Activated CD4-positive, alpha-beta T cell treated with anti-CD3 and anti-CD28 coated beads, Interleukin-2, Interleukin-4, amounts not matched to agents 100 ng/mL and 50 ng/mL, durations not matched to agents 16 hours and 8 hours (primary cell): ENCODE measurements at regions not wholly inside any gene's neighbourhood (a gene's known extent, or its start where the extent isn't known, plus 50 kb on each side); places are given as distances from the start of the nearest gene placed in this dataset.
A peak's percentile ranks its signal among the peaks of the same experiment; 100 is the strongest.

ENCODE experiments used
- DNase-seq: peaks from one replicate; pipeline ENCODE4 v3.0.0-alpha.2; 2020; ENCODE audit warnings: low spot score

DNA sequence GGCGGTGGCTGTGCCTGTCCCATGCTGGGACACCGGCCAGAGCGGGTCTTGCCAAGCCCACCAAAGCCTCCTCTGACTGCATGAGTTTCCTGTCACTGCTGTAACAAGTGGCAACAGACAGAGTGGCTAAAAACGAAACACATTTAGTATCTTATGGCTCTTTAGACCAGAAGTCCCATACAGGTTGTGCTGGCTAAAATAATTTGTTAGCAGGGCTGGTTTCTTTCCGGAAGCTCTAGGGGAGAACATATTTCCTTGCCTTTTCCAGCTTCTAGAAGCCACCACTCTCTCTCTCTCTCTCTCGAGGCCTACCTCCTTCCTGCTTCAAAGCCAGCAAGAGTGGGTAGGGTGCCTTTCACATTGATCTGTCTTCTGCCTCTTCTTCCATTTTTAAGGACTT lies 171.6 kb upstream of the PLPP4 start:
- no peak for DNase-seq

DNA sequence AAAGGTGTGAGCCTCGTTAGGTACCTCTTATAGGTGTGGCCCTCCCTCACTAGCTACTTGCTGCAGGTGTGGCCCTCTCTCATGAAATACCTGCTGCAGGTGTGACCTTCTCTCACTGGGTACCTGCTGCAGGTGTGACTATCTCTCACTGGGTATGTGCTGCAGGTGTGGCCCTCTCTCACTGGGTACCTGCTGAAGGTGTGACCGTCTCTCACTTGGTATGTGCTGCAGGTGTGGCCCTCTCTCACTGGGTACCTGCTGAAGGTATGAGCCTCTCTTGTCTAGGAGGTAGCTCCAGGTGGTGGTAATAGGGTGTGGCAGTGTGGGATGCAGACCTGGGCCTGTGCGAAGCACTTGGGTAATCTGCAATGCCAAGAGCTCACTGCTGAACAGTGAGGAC lies 170.7 kb upstream of the PLPP4 start:
- no peak for DNase-seq

DNA sequence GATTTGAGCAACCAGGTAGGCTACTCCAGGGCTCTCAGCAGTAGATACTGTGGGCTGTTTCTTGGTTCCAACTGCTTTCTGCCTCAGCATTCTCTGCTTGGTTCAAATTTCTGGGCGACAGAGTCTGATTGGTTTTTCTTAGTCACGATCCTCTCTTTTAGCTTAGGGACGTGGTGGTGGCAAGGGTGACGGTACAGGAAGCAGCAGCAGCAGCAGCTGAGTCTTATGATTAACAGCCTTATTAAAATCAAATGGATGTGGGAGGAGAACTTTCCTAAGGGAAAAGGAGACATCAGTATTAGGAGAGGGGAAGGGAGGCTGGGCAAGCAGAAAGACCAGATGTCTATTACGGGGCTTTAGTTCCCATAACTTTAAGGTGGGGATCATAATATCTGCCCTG lies 156.5 kb upstream of the PLPP4 start:
- no peak for DNase-seq

DNA sequence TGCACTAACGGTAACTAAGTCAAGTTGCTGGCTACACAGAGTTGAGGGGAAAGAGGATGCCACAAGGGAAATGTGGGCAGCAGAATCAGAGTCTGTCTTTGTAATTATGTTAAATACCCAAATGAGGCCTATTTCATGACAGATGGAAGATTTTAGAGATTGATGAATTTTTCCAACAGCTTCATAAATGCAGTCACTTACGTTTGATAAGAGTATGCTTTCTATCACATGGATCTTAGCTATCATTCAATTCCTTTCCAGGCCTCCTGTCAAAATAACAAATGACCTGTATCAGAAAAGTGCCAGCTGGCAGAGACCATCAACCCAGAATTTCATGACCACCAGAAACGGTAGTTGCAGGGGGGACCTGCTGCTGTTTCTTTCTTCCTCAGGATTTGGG lies 148.4 kb upstream of the PLPP4 start:
- no peak for DNase-seq

DNA sequence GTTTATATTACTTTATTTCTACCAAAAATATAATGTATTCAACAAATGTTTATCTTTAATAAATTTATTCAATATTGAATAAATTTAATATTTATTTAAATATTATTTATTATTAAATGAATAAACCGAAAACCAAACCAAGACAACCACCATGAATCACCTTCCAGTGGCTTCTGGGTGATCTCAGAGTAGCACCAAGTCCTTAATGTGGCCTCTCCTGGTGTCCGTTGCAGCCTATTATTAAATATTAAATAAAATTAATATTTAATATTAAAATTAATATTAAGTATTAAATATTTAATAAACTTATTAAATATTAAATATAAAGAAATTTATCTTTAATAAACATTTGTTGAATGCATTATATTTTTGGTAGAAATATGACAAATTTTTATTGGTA lies 143.3 kb upstream of the PLPP4 start:
- DNase-seq: no peak

DNA sequence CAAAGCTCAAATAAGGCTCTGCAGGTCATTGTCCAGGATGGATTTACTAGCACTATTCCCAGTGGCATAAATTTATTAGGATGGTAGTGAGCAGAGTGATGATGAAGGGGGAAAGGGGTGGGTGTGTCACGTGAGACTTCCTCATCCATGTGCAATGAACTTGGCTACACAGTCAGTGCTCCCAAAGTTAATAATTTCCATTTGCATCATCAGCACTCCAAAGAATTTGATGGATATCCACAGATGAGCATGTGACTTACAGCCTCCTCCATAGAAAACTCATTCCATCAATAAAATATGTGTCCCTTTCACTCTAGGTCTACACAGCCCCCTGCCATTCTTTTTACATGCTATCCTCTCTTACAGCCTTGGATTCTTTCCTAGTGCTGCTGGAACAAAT lies 142.6 kb upstream of the PLPP4 start:
- DNase-seq: no peak

DNA sequence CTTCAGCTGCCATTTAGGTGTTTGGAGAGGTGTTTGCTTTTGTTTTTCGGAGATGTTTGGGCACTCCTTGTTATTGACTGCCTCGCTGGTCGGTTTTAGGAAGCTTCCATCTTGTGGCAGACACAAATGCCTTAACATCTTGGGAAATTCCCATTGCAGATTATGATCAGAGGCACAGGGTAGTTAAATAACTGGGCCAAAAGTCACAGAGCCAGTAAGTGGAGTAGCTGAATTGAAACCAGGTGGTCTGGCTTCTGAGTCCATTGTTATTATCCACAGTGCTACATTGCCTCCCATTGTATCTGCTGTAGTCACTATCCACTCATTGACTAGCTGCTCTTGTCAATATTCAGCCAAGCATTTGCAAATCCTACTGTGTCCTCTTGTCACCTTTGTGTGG lies 138.2 kb upstream of the PLPP4 start:
- no peak for DNase-seq

DNA sequence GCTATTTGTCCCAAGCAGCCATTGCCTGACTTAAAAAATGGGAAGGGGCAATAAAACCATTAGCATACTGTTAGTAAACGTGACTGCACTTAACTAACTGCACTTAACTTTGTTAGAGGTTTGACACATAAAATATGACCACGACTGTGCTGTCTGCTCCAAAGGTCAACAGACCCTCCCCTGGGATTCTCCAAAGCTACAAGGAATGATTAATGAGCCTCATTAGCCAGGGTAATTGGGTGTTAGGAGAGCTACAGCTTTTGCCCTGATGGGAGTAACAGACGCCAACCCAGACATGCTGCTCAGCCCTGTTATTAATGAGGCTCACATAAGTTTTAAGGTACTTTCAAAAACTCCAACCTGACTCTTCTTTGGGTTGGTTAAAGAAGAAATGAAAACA lies 129.4 kb upstream of the PLPP4 start:
- DNase-seq: no peak

DNA sequence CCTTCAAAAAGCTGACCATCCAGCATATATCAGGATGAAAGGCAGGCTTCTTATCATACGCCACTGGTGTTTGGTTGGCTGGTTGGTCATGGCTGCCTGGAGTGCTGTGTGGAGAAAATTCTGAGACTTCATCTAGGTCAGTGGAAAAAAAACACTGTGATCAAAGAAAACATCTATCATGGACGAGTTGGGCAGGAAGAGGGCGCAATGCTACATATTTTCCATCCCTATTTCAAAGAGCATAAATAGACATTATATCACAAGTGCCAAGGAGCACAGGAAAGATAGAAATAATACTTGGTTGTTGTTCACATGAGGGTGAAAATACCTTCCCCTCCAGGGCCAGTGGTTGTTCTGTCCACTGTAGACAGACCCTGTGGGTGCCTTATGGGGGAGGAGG lies 128.4 kb upstream of the PLPP4 start:
- DNase-seq: no peak

DNA sequence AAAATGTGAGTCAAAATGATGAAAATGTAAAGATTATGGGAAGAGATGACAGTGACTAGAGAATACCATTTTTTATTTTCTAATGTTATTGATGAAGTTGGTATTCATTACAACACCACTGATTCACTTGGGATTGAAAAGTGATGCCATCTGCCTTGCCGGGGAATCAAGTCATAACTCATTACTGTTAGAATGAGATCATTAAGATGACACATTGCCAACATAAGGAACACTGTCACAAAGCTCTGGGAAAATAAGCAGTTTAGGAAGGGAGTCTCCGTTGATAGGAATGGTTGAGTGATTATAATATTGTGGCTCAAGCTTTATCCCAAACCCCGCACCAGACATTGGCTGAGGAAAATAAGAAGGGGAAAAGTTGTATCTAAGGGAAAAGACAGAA lies 121.5 kb upstream of the PLPP4 start:
- no peak for DNase-seq

DNA sequence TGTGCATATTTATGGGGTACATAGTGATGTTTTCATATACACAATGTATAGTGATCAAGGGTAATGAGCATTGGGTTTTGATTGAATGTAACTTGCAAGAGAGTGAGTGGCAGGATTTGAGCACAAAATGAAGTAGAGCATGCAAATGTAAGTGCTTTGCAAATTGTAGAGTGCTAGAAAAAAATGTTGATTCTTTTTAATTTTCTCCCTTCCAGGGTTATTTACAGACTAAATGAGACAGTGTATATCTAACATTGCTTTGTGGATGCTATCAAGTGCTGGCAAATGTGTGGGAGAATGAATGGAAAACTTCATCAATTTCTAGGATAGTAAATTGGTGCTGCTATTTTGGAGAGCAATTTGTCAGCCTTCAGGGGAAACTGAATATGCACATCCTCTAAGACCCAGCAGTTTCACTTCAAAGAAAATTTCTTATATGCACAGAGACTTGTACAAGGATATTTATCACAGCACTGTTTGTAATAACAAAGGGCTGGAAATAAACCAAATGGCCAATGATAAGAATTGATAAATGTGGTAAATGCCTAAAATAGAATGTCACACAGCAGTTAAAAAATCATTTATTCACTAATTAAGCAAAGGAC lies 120.6 kb upstream of the PLPP4 start:
- no peak for DNase-seq

DNA sequence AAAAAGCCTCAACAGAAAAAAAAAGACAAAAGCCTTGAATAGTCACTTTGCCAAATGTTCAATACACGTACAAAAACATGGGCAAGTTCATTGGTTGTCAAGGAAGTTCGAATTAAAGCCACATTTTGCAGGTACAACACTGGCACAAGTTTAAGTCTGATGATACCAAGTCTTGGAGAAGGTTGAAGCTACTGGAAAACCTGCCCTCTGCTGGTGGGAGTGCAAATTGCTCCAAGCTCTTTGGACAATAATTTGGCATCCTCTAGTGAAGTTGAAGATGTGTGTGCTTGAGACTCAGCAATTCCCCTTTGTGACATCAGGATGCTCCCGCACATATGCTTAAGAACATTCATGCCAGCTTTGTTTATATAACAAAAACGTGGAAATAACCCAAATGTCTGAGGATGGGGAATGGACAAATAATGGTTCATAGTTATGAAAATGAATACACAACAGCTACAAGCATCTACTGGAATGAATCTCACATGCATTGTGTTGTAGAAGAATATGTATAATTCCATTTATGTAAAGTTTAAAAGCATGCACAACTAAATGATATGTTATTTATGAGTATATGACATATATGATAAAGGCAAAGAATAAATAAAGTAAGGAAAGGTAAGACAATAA lies 120.0 kb upstream of the PLPP4 start:
- DNase-seq: peak; percentile 48

DNA sequence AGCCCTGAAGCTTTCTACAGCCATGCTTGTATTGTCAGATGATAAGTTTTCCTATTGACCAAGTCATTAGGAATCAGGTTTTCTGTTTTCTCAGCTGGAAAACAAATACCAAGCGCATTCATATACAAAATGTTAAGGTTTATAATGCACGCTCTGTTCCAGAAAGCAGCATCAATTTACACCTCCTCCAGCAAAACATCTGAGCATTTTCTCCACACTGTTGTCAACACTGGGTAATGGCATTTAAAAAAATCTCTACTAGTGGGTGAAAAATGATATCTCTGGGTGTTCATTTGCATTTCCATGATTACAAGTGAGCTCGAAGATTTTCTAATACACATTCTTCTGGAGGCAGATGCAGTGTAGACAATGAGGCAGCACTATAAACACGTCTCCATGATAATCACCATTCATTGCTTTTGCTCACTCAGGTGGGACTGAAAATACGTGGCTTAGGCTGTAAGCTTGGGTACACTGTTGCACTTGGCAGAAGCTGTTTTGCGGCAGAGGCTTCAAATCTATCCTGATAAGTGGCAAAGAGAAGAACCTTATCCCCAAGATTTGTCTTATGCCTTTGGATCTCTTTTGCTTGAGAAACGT lies 114.8 kb upstream of the PLPP4 start:
- no peak for DNase-seq

DNA sequence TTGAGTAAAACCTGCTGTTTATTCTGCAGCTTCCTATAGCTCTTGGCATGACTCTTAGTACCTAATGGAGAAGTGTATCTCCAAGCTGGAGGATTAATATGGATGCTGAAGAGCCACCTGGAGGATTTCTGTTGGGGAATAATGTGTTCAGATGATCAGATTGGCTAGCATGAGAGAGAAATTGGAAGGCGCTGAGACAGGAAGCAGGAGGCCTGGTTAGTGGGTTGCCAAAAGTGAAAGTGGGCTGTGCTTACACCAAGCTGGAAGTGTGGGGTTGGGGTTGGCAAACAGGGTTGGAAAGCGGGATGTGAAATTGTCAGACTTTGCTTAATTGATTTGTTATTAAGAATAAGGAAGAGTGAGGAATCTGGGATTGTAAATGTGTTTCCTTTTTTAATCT lies 111.8 kb upstream of the PLPP4 start:
- no peak for DNase-seq

DNA sequence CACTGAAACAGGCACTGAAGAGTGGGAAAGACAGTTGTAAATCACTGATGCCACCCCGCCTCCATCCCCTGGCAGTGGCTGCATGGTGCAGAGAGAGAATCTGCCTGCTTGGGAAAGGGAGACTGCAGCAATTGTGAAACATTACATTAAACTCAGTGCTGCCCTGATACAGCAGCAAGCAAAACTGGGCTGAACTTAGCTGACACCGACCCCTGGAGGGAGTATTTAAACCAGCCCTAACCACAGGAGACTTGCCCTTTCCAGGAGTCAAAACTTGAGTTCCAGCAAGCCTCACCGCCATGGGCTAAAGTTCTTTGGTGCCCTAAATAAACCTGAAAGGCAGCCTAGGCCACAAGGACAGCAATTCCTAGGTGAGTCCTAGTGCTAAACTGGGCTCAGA lies 109.4 kb upstream of the PLPP4 start:
- DNase-seq: no peak

DNA sequence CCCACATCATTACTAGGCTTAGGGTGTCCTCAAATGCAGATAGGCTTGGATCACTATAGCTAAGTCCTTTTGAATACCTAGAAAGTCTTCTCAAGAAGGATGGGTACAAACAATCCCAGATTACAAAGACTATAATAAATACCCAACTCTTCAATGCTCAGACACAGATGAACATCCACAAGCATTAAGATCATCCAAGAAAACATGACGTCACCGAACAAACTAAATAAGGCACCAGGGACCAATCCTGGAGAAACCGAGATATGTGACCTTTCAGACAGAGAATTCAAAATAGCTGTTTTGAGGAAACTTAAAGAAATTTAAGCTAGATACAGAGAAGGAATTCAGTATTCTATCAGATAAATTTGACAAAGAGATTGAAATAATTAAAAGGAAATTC lies 108.0 kb upstream of the PLPP4 start:
- no peak for DNase-seq

DNA sequence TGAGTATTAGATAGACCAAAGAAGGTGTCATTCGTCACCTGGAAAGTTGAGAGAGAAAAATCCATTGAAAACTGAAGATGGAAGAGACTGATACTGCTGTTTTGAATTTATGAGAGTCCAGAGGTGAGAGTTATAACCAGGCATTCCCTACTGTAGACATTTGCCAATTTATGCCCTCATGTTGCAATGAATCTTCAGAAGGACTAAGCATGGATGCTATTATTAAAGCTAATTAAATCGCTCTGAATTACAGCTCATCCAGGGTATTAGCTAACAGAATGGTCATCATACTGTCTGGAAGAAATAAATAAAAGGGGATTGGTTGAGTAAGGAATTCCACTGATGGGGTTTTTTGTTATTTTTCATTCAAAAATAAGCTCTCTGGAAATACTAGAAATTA lies 101.6 kb upstream of the PLPP4 start:
- DNase-seq: no peak

DNA sequence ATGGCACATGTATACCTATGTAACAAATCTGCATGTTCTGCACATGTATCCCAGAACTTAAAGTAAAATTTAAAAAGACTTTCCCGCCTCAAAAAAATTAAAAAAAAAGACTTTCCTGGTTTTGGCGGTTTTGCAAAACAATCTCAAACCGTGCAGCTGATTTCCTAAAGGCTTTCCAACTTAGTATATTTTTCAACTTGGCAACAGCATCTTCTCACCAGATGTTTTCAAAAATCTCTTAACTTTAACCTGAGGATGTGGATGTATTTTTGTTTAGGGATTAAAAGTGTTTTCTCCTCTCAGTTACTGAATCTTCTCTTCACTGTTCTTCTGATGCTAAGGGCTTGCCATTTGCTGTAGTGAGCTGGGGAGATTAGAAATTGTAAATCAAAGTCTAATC lies 96.5 kb upstream of the PLPP4 start:
- no peak for DNase-seq

DNA sequence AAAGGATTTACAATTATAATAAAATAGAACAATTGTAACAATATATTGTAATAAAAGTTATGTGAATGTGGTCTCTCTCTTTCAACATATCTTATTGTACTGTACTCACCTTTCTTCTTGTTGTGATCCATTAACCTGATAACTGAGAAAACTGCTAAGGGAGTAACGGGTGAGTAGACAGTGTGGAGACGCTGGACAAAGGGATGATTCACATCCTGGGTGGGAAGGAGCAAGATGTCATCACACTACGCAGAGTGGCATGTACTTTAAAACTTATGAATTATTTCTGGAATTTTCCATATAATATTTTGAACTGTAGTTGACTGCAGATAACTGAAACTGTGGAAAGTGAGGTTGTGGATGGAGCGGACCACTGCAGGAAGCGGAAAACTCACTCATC lies 91.2 kb upstream of the PLPP4 start:
- DNase-seq: no peak

DNA sequence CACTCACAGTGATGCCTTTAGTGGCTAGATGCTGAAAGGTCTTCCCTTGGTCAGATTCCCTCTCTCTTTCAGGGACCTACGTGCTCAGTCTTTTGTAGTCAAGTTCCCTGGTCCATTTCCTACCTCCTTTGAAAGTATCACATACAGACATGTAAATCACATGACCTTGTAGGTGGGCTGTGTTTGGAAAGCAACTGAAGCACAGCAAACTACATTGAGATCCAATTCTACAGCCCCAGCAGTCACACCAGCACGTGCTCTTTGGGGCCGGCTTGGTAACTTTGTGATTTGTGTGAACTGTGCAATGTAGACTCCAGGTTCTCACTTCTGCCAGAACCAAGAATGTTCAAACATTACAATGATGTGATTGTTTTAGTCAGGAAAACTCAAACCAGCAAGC lies 89.7 kb upstream of the PLPP4 start:
- DNase-seq: no peak

DNA sequence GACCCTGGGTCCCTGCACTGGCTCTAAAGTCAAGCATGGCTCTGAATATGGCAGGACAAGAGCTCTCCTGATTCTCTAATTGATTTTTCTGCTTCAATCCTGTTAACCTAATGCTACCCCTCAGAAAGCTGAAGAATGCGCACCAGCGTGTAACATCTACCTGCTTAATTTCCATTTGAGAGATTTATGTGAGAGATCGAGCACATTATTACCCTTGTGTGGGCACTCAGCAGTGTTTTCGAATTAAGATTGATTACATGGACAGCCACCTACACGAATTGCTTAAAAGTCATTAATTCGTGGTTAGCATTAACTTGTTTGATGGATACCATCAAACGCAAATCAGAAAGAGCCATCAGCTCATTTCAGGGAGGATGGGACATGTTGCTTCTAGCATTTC lies 88.7 kb upstream of the PLPP4 start:
- DNase-seq: no peak

DNA sequence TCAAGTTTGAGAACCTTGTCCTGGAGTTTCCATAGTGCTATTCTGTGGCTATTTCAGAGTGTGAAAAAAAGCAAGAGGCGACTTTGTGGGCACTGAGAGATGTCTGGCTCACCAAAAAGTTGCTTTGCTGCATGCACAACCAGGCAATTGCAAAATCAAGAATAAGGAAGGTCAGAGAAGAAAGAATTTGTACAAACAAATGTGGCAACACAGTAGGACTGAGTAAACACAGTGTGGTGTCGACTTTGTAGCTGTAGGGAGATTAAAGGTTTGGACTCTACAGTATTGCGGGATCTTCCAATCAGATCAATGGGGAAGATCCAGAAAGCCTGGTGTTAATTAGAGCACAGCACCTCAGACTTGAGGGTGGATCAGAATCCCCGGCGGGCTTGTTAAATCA lies 88.1 kb upstream of the PLPP4 start:
- no peak for DNase-seq

DNA sequence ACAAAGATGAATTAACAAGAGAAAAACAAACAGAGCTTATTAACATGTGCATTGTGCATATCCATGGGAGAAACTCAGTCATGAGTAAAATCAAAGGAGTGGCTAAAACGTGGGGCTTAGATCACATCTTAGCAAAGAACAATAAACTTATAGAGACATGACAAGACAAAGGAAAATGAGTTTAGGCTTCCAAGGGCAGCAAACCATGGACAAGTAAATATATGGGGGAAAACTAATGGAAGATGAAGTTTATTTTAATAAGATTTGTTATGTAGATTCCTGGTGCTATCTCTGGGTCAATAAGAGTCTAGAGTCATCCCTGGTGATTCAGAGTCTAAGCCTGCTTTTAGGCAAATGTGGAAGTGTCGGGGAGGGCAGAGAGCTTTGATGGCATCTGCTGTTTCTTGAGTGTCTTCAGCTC lies 87.2 kb upstream of the PLPP4 start:
- DNase-seq: no peak

DNA sequence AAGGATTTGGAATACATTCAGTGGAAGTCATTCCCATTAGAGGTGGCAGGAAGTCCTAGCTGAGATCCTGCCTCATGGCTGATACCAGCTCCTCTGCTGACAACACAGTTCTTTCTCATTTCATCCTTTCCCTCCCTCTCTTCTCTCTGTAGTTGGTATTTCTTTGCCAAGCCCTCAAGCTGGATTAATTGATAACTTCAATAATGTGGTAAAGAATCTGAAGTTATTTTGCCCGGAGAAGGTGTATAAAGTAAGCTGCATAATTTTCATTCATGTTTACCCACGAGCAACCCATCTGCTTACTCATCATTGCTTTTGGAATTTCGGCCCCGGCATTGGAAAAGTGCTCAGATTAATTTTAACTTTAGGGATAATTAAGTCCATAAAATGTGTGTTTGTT lies 85.2 kb upstream of the PLPP4 start:
- no peak for DNase-seq
